Hepatocyte (in vitro differentiated cells): ENCODE measurements at regions not wholly inside any gene's neighbourhood (a gene's known extent, or its start where the extent isn't known, plus 50 kb on each side); places are given as distances from the start of the nearest gene placed in this dataset.

Source experiments
- CTCF ChIP-seq: fragments of 200-600 bp; sonication (generic); IDR thresholded peaks from 2 replicates; pipeline ENCODE4 v1.5.1; 2016; ENCODE audit warnings: antibody characterized with exemption, mild to moderate bottlenecking; ENCODE audit not compliant: poor library complexity
- EZH2 ChIP-seq: fragments of 200-600 bp; sonication (generic); IDR thresholded peaks from 2 replicates; pipeline ENCODE4 v1.6.1; 2016; ENCODE audit warnings: antibody characterized with exemption, mild to moderate bottlenecking, borderline replicate concordance
- EZH2phosphoT487 ChIP-seq: fragments of 200-600 bp; sonication (generic); IDR thresholded peaks from one replicate; pipeline ENCODE4 v1.6.1; 2018; ENCODE audit warnings: antibody characterized with exemption, mild to moderate bottlenecking, low read depth, moderate library complexity; ENCODE audit not compliant: unreplicated experiment, severe bottlenecking

GRCh38 chr2:126978333-126978732 is 79.6 kb downstream of the TEX51 start:
- TF ChIP-seq CTCF (no peak), EZH2 (no peak), EZH2phosphoT487 (no peak)
